Loucy (cell line): ENCODE measurements at regions not wholly inside any gene's neighbourhood (a gene's known extent, or its start where the extent isn't known, plus 50 kb on each side); places are given as distances from the start of the nearest gene placed in this dataset.

Experiments
- CTCF ChIP-seq: fragments of 200-600 bp; sonication (generic); conservative IDR thresholded peaks from 2 replicates; pipeline ENCODE4 v1.5.1; 2014; ENCODE audit warnings: mild to moderate bottlenecking, antibody characterized with exemption, low read length
- EZH2phosphoT487 ChIP-seq: fragments of 200-600 bp; IDR thresholded peaks from 2 replicates; pipeline ENCODE4 v1.6.1; 2018; ENCODE audit warnings: antibody characterized with exemption, mild to moderate bottlenecking, moderate library complexity, borderline replicate concordance

- TF ChIP-seq EZH2phosphoT487: no peak
- no peak for TF ChIP-seq CTCF
Observed at GRCh38 chr10:131500892-131501291, 189.4 kb upstream of the TCERG1L start.
